OCI-LY3 (cell line): ENCODE measurements at regions not wholly inside any gene's neighbourhood (a gene's known extent, or its start where the extent isn't known, plus 50 kb on each side); places are given as distances from the start of the nearest gene placed in this dataset.

Experiments
- H2AFZ ChIP-seq: fragments of 200-600, 300-600 bp; shearing (Covaris generic); 2 replicates; pipeline ENCODE4 v1.6.0; 2014; ENCODE audit warnings: antibody characterized with exemption, low read depth, low read length
- H3K27ac ChIP-seq: fragments of 200-600, 300-600 bp; sonication (generic); 2 replicates; pipeline ENCODE4 v1.5.1; 2014; ENCODE audit warnings: mild to moderate bottlenecking, low read length, moderate library complexity, mixed read lengths
- H3K27me3 ChIP-seq: fragments of 200-600, 300-600 bp; sonication (generic); 2 replicates; pipeline ENCODE4 v1.6.1; 2014; ENCODE audit warnings: low read depth, low read length, mixed read lengths
- H3K36me3 ChIP-seq: fragments of 200-600, 300-600 bp; sonication (generic); replicated peaks from 2 replicates; pipeline ENCODE3; 2014; ENCODE audit warnings: low read depth, low read length, mixed read lengths
- H3K4me1 ChIP-seq: fragments of 300-600, 200-600 bp; sonication (generic); 2 replicates; pipeline ENCODE4 v1.6.1; 2014; ENCODE audit warnings: low read length, mixed read lengths
- H3K4me2 ChIP-seq: fragments of 200-600, 300-600 bp; sonication (generic); 2 replicates; pipeline ENCODE4 v1.6.1; 2014; ENCODE audit warnings: low read length, mixed read lengths
- H3K4me3 ChIP-seq: fragments of 300-600, 200-600 bp; sonication (generic); 2 replicates; pipeline ENCODE4 v1.5.1; 2014; ENCODE audit warnings: antibody characterized with exemption, mild to moderate bottlenecking, low read length, moderate library complexity
- H3K79me2 ChIP-seq: fragments of 300-600, 200-600 bp; shearing (Covaris generic); 2 replicates; pipeline ENCODE4 v1.6.1; 2014; ENCODE audit warnings: mild to moderate bottlenecking, low read length, mixed read lengths
- H3K9ac ChIP-seq: fragments of 300-600, 200-600 bp; shearing (Covaris generic); 2 replicates; pipeline ENCODE4 v1.6.0; 2014; ENCODE audit warnings: mild to moderate bottlenecking, low read length, moderate library complexity
- H3K9me3 ChIP-seq: fragments of 200-600, 300-600 bp; shearing (Covaris generic); 2 replicates; pipeline ENCODE4 v1.6.1; 2014; ENCODE audit warnings: low read length, mixed read lengths; ENCODE audit not compliant: insufficient read depth
- H4K20me1 ChIP-seq: fragments of 200-600, 300-600 bp; sonication (generic); 2 replicates; pipeline ENCODE4 v1.6.1; 2016; ENCODE audit warnings: low read length, mixed read lengths; ENCODE audit not compliant: insufficient read depth
- CTCF ChIP-seq: fragments of 200-600, 300-600 bp; sonication (generic); IDR thresholded peaks from 2 replicates; pipeline ENCODE4 v1.5.1; 2014; ENCODE audit warnings: antibody characterized with exemption, low read length, low read depth
- EZH2phosphoT487 ChIP-seq: fragments of 200-600 bp; shearing (Covaris generic); IDR thresholded peaks from 2 replicates; pipeline ENCODE4 v1.6.1; 2018; ENCODE audit warnings: antibody characterized with exemption, mixed run types, low read depth

GRCh38 chr3:26763723-26764122 lies 141.2 kb downstream of the LRRC3B start:
- H3K4me2 ChIP-seq: no peak overlapping the region
- no peaks in the 10 kb centered on the region for H3K36me3 ChIP-seq
- H2AFZ ChIP-seq: no peak overlapping the region
- no peaks in the 10 kb centered on the region for H3K27me3 ChIP-seq
- H3K4me3 ChIP-seq: no peak overlapping the region
- H3K9me3 ChIP-seq: no peaks in the 10 kb centered on the region
- no peaks in the 10 kb centered on the region for H3K4me1 ChIP-seq
- no peak for TF ChIP-seq EZH2phosphoT487
- TF ChIP-seq CTCF: no peak
- no peak overlapping the region for H3K9ac ChIP-seq
- no peaks in the 10 kb centered on the region for H4K20me1 ChIP-seq
- H3K79me2 ChIP-seq: no peaks in the 10 kb centered on the region
- no peak overlapping the region for H3K27ac ChIP-seq

- no peak overlapping the region for H3K4me3 ChIP-seq
- no peaks in the 10 kb centered on the region for H4K20me1 ChIP-seq
- H3K27me3 ChIP-seq: no peaks in the 10 kb centered on the region
- no peak overlapping the region for H3K9ac ChIP-seq
- TF ChIP-seq EZH2phosphoT487: no peak
- H2AFZ ChIP-seq: no peak overlapping the region
- no peaks in the 10 kb centered on the region for H3K9me3 ChIP-seq
- no peaks in the 10 kb centered on the region for H3K36me3 ChIP-seq
- no peak overlapping the region for H3K4me2 ChIP-seq
- no peaks in the 10 kb centered on the region for H3K79me2 ChIP-seq
- H3K27ac ChIP-seq: no peak overlapping the region
- no peaks in the 10 kb centered on the region for H3K4me1 ChIP-seq
Observed at GRCh38 chr3:26766031-26766430, 143.5 kb downstream of the LRRC3B start.

- Histone ChIP-seq H3K9me3 (no peaks in the 10 kb centered on the region), H3K4me3 (no peak overlapping the region), H3K27ac (no peak overlapping the region), H3K4me1 (no peaks in the 10 kb centered on the region), H3K4me2 (no peak overlapping the region), H3K27me3 (no peaks in the 10 kb centered on the region), H3K79me2 (no peaks in the 10 kb centered on the region), H4K20me1 (no peaks in the 10 kb centered on the region), H2AFZ (no peak overlapping the region), H3K9ac (no peak overlapping the region), H3K36me3 (no peaks in the 10 kb centered on the region)
- TF ChIP-seq EZH2phosphoT487 (no peak), CTCF (no peak)
Observed at GRCh38 chr3:26768068-26768651, 145.6 kb downstream of the LRRC3B start.

GRCh38 chr3:26799679-26800317 lies 177.2 kb downstream of the LRRC3B start:
- H3K36me3 ChIP-seq: no peaks in the 10 kb centered on the region
- TF ChIP-seq CTCF: no peak
- no peak for TF ChIP-seq EZH2phosphoT487
- H4K20me1 ChIP-seq: no peaks in the 10 kb centered on the region
- H3K4me2 ChIP-seq: no peak overlapping the region
- H3K9me3 ChIP-seq: no peaks in the 10 kb centered on the region
- H3K4me3 ChIP-seq: no peak overlapping the region
- H3K9ac ChIP-seq: no peak overlapping the region
- no peaks in the 10 kb centered on the region for H3K27me3 ChIP-seq
- no peak overlapping the region for H2AFZ ChIP-seq
- H3K27ac ChIP-seq: no peak overlapping the region
- no peaks in the 10 kb centered on the region for H3K79me2 ChIP-seq
- H3K4me1 ChIP-seq: peaks cover 10% of the 10 kb centered on the region
